ENCODE measurements at regions not wholly inside any gene's neighbourhood (a gene's known extent, or its start where the extent isn't known, plus 50 kb on each side); places are given as distances from the start of the nearest gene placed in this dataset.

DNA sequence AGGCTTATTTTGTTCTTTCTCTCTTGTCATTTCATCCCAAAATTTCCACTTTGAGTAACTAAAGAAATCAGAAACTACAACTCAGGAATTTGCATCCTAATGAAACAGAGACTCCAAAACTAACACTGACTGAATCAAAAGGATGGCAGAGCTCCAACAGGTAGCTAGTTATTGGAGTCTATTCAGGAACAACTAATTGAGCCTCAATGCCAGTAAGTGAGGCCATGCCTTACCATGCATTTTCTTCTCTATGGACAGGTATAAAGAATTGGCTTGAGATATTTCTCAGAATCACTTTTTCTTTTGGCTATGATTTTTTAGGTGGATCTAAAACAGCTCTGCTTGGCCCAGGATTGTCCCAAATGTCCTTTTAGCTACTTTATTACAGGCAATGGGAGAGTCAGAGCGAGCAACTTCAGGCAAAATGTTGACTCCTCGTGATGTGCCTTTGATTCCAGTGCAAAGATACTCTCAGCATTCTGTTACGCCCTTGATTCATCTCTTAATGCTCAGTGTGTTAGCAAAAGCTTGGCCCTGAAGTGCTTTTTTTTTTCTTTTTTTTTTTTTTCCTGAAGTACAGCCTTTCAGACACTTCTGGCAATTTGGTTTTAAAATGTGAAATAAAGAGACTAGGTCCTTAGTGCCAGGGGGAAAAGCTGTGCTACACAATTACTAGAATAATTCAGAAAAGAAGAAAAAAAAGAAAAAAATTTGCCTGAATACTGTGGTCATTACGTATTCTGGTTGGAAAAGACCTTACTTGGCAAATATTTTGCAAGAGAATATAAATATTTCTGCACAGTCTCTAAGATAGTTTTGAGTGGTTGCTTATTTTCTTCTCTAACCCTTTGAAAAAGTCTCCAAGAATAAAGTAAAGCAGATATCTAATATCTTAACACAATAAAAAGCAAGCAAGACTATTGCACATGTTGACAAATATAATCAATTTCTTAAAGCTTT lies 423.7 kb downstream of the ANXA1 start:
- no peak for TF ChIP-seq TAF1 (IDR thresholded peaks at IDR 0.05; ENCODE audit: borderline replicate concordance, insufficient read depth, low read length)

DNA sequence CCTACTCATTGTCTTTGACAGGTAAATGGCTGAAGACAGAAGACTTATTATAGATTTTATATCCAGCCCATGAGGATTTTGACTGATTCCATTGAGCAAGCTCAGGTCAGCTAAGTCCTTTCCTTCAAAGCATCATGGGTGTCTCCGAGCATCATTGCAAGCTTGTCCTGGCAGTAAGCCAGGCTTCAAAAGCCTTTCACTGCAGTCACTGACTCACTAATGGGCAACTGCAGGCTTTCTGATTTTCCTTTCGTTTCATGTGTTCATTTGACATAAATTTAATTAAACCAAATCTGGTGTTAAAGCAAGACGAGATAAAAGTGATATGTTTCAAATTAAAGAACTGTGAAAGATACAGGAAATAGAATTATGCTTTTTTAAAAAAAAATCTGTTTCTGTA lies 426.2 kb downstream of the ANXA1 start:
- TF ChIP-seq POLR2AphosphoS5 (IDR thresholded peaks at IDR 0.05; ENCODE audit: low read depth, low read length) = no peak
- TF ChIP-seq SIN3A (IDR thresholded peaks at IDR 0.05; ENCODE audit: borderline replicate concordance, insufficient read depth, low read length) = no peak
- TF ChIP-seq, protein P1, sequence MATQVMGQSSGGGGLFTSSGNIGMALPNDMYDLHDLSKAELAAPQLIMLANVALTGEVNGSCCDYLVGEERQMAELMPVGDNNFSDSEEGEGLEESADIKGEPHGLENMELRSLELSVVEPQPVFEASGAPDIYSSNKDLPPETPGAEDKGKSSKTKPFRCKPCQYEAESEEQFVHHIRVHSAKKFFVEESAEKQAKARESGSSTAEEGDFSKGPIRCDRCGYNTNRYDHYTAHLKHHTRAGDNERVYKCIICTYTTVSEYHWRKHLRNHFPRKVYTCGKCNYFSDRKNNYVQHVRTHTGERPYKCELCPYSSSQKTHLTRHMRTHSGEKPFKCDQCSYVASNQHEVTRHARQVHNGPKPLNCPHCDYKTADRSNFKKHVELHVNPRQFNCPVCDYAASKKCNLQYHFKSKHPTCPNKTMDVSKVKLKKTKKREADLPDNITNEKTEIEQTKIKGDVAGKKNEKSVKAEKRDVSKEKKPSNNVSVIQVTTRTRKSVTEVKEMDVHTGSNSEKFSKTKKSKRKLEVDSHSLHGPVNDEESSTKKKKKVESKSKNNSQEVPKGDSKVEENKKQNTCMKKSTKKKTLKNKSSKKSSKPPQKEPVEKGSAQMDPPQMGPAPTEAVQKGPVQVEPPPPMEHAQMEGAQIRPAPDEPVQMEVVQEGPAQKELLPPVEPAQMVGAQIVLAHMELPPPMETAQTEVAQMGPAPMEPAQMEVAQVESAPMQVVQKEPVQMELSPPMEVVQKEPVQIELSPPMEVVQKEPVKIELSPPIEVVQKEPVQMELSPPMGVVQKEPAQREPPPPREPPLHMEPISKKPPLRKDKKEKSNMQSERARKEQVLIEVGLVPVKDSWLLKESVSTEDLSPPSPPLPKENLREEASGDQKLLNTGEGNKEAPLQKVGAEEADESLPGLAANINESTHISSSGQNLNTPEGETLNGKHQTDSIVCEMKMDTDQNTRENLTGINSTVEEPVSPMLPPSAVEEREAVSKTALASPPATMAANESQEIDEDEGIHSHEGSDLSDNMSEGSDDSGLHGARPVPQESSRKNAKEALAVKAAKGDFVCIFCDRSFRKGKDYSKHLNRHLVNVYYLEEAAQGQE (IDR thresholded peaks at IDR 0.05; ENCODE audit: insufficient read depth in 1 of 2, low read depth in 2 of 2, low read length in 2 of 2) = no peak
- no peak for TF ChIP-seq FOXP2 (optimal IDR thresholded peaks at IDR 0.05; ENCODE audit: borderline replicate concordance, extremely low read depth, extremely low read length, insufficient read depth)
- no peak for TF ChIP-seq TAF1 (IDR thresholded peaks at IDR 0.05; ENCODE audit: borderline replicate concordance, insufficient read depth, low read length)

DNA sequence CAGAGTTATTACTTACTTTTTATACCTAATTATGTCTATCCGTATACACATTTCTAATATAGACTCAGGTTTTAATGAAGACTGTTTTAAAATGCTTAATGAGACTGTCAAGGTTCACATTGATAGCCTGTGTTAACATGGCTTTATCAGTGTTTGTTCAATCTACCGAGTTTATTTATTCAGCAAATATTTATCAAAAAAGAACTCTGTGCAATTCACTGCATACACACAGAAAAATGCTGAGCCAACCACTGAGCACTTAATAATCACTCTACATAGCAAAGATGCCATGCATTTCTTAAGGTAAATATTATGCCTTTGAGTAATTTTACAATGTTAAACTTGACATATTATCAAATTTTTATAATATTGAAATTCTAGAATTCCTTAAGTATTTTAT lies 428.2 kb downstream of the ANXA1 start:
- TF ChIP-seq TAF1 (IDR thresholded peaks at IDR 0.05; ENCODE audit: borderline replicate concordance, insufficient read depth, low read length) (no peak), FOXP2 (optimal IDR thresholded peaks at IDR 0.05; ENCODE audit: borderline replicate concordance, extremely low read depth, extremely low read length, insufficient read depth) (no peak), SIN3A (IDR thresholded peaks at IDR 0.05; ENCODE audit: borderline replicate concordance, insufficient read depth, low read length) (no peak), POLR2AphosphoS5 (IDR thresholded peaks at IDR 0.05; ENCODE audit: low read depth, low read length) (no peak)
- TF ChIP-seq, protein P1 (IDR thresholded peaks at IDR 0.05; ENCODE audit: insufficient read depth in 1 of 2, low read depth in 2 of 2, low read length in 2 of 2) = no peak

DNA sequence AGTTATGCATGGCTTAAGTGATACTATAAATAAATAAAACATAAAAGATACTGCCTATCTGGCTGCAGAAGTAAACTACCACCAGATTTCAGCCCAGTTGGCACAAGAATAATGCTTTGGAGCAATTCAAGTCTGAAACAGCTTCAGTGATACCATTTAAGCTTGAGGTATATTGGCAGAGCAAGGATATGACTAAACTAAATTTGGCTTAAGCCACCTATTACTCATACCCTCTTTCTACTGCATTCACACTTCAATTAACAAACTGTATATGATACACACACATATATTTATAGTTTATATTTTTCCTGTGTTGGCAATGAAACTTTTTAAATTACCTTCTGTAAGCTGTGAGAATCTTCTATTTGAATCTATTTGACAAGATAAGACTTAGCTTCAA lies 431.9 kb downstream of the ANXA1 start:
- no peak for TF ChIP-seq POLR2AphosphoS5 (IDR thresholded peaks at IDR 0.05; ENCODE audit: low read depth, low read length)
- no peak for TF ChIP-seq SIN3A (IDR thresholded peaks at IDR 0.05; ENCODE audit: borderline replicate concordance, insufficient read depth, low read length)
- TF ChIP-seq TAF1 (IDR thresholded peaks at IDR 0.05; ENCODE audit: borderline replicate concordance, insufficient read depth, low read length) = no peak

DNA sequence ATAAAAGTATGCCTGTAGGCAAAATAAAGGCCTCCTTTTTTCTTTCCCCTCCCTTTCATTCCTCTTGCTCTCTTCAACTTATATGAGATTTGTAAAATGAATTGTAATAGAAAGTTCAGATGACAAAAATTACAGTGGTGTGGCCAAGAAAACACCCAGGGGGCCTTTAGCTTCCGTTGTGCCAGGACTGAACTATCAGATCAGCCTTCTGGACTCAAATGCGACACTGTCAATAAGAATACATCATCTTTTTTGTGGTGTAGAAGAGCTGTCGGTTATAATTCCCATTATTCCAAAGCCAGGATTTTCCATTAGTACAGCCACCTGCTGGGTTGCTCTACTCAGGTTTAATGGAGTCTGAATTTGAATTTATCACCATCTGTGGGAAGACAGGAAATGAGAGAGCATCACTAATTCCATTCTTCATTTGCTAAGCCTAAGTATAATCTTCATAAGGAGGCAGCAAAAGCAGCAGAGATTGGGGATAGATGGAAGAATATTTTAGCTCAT lies 443.4 kb downstream of the ANXA1 start:
- TF ChIP-seq POLR2AphosphoS5 (IDR thresholded peaks at IDR 0.05; ENCODE audit: low read depth, low read length) (no peak), FOXP2 (optimal IDR thresholded peaks at IDR 0.05; ENCODE audit: borderline replicate concordance, extremely low read depth, extremely low read length, insufficient read depth) (no peak), SIN3A (IDR thresholded peaks at IDR 0.05; ENCODE audit: borderline replicate concordance, insufficient read depth, low read length) (no peak)

DNA sequence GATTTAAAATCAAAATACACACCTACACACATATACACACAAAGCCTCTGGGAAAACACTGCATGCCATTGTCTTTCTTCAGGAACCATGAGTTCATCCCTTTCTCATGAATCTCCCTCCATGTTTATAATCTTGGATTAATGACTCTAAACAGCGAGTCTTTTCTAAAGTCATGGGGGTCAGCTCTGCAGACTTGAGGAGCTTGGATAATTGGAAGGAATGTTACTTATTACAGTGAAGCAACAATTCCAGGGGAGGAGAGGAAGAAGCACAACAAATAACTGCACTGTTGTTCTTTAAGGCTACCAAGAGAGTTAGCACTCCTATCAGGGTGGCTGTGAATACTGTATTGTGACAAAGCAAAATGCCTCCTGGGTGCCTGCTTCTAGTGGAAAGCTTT lies 444.7 kb downstream of the ANXA1 start:
- TF ChIP-seq POLR2AphosphoS5 (IDR thresholded peaks at IDR 0.05; ENCODE audit: low read depth, low read length) (no peak), FOXP2 (optimal IDR thresholded peaks at IDR 0.05; ENCODE audit: borderline replicate concordance, extremely low read depth, extremely low read length, insufficient read depth) (no peak), TAF1 (IDR thresholded peaks at IDR 0.05; ENCODE audit: borderline replicate concordance, insufficient read depth, low read length) (no peak), SIN3A (IDR thresholded peaks at IDR 0.05; ENCODE audit: borderline replicate concordance, insufficient read depth, low read length) (no peak)
- TF ChIP-seq, protein P1 (IDR thresholded peaks at IDR 0.05; ENCODE audit: insufficient read depth in 1 of 2, low read depth in 2 of 2, low read length in 2 of 2) = no peak

All from PFSK-1 (cell line).